ENCODE measurements at regions not wholly inside any gene's neighbourhood (a gene's known extent, or its start where the extent isn't known, plus 50 kb on each side); places are given as distances from the start of the nearest gene placed in this dataset.
"Not testable (repeated sequence)": the region's sequence is repeated elsewhere in the genome, so short reads cannot be mapped to it uniquely, and the experiment has no call there.

DNA sequence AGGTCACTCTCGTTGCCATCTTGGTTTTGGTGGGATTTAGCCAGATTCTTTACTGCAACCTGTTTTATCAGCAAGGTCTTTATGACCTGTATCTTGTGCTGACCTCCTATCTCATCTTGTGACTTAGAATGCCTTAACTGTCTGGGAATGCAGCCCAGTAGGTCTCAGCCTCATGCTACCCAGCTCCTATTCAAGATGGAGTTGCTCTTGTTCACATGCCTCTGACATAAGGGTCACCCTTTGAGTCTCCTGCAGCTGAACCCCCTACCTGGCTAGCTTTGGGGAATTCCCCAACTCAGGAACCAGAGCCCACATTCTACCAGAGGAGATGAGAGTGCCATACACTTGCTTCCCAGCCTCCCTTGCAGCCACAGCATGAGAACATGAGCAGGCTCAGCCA, 123.0 kb upstream of the ARHGEF3 start:
- TF ChIP-seq, protein P1, sequence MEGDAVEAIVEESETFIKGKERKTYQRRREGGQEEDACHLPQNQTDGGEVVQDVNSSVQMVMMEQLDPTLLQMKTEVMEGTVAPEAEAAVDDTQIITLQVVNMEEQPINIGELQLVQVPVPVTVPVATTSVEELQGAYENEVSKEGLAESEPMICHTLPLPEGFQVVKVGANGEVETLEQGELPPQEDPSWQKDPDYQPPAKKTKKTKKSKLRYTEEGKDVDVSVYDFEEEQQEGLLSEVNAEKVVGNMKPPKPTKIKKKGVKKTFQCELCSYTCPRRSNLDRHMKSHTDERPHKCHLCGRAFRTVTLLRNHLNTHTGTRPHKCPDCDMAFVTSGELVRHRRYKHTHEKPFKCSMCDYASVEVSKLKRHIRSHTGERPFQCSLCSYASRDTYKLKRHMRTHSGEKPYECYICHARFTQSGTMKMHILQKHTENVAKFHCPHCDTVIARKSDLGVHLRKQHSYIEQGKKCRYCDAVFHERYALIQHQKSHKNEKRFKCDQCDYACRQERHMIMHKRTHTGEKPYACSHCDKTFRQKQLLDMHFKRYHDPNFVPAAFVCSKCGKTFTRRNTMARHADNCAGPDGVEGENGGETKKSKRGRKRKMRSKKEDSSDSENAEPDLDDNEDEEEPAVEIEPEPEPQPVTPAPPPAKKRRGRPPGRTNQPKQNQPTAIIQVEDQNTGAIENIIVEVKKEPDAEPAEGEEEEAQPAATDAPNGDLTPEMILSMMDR (IDR thresholded peaks at IDR 0.05), result not testable (repeated sequence)
- not testable (repeated sequence) for TF ChIP-seq POLR2A, POLR2AphosphoS5 (IDR thresholded peaks at IDR 0.05)

All from suprapubic skin (tissue), 4 donors.